Esophagus squamous epithelium (tissue), 5 donors: ENCODE measurements at regions not wholly inside any gene's neighbourhood (a gene's known extent, or its start where the extent isn't known, plus 50 kb on each side); places are given as distances from the start of the nearest gene placed in this dataset.
"Not testable (repeated sequence)": the region's sequence is repeated elsewhere in the genome, so short reads cannot be mapped to it uniquely, and the experiment has no call there.

Source experiments
- DNase-seq: peaks from one replicate; lab custom pipeline; 2025; lab: John Stamatoyannopoulos, UW
- H3K27ac ChIP-seq, 4 donors: fragments of 200-600 bp; sonication (generic); one replicate each; pipeline ENCODE4 v1.5.1; 2016 to 2019; ENCODE audit warnings: mild to moderate bottlenecking in 1 of 4
- H3K27me3 ChIP-seq, 4 donors: fragments of 200-600 bp; sonication (generic); 1 replicate in 3 of 4; 2 replicates in 1 of 4; pipeline versions ENCODE4 v1.5.1 to v1.6.0; 2017 to 2021; ENCODE audit warnings: antibody characterized with exemption in 1 of 4
- H3K36me3 ChIP-seq, 3 donors: fragments of 200-600 bp; sonication (generic); one replicate each; pipeline ENCODE4 v1.5.1; 2016 to 2019
- H3K4me1 ChIP-seq, 3 donors: fragments of 200-600 bp; sonication (generic); one replicate each; pipeline ENCODE4 v1.5.1; 2017 to 2019
- H3K4me3 ChIP-seq, 4 donors: fragments of 200-600 bp; sonication (generic); 1 replicate in 3 of 4; 2 replicates in 1 of 4; pipeline ENCODE4 v1.5.1; 2016 to 2019; ENCODE audit warnings: mild to moderate bottlenecking in 2 of 4, moderate library complexity in 1 of 4
- H3K9me3 ChIP-seq, 3 donors: fragments of 200-600 bp; sonication (generic); one replicate each; pipeline ENCODE4 v1.5.1; 2016 to 2019
- POLR2A ChIP-seq, 4 donors: fragments of 450-650 bp; IDR thresholded peaks; one replicate each; pipeline ENCODE4 v1.6.1; 2017; ENCODE audit warnings: antibody characterized with exemption in 4 of 4, mild to moderate bottlenecking in 4 of 4, moderate library complexity in 3 of 4
- WGBS, 2 donors: methylation state at CpG; one replicate each; pipeline ENCODE4 v1.1.5; 2018; 5-methylcytosine and 5-hydroxymethylcytosine counted together
- intact Hi-C: fragments of 100-400 bp; cut with DNase I; formaldehyde crosslinking; loops from one replicate; pipeline ENCODE4 v1.15.0; 2022
- TF ChIP-seq, protein P1 (sequence below), 6 experiments: fragments of 450-650 bp in 4 of 6; fragments of 200-600 bp in 2 of 6; sonication (generic) in 2 of 6; IDR thresholded peaks; one replicate each; pipeline ENCODE4 v1.5.1; 2016 to 2019; ENCODE audit warnings: antibody characterized with exemption in 6 of 6, mild to moderate bottlenecking in 4 of 6, moderate library complexity in 4 of 6
- donor health status: DM: yes; HTN: yes; CAD: no.

DNA sequence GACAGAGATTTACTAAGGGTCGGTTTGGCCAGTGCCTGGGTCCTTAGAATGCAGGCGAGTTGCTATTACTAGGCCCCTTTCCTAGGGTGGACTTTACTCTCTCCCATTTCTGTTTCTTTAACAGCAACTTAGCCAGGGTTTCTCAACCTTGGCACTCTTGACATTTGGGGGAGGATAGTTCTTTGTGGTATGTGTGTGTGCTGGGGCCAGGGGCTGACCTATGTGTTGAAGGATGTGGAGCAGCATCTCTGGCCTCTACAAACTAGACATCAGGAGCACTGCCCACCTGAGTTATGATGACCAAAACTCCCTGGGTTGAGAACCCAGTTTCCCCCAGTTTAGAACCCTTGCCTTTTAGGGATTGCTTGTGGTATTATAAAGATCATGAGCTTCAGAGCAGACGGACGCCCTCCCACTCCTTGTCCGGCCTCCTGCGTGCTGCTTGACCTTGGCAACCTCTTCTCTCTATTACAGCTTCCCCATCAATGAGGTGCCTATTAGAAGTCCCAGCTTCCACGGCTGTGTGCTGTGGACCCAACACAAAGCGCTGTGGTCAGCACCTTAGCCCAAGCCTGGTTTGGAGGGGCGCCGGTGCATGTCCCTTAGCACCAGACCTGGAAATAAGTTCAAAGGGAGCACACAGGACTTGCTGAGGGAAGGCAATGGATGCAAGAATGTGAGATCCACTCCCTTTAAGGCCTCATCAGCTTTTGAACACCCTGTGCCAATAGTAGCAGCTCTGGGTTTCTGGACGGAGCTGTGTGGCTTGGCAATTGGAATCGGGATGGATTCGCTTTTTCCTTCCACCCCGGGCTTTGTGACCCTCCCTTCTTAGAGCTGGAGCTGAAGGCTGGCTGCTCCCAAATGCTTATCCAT, 239.2 kb upstream of the MAF start:
- no peaks in the 10 kb centered on the region for H3K27me3 ChIP-seq
- H3K4me3 ChIP-seq, result no peak overlapping the region
- intact Hi-C loops, result no loop called here
- WGBS, 2 donors, result 54 to 61% methylated on average over 6 to 13 of the region's 14 CpGs
- TF ChIP-seq POLR2A (IDR thresholded peaks at IDR 0.05), result no peak
- TF ChIP-seq, protein P1, sequence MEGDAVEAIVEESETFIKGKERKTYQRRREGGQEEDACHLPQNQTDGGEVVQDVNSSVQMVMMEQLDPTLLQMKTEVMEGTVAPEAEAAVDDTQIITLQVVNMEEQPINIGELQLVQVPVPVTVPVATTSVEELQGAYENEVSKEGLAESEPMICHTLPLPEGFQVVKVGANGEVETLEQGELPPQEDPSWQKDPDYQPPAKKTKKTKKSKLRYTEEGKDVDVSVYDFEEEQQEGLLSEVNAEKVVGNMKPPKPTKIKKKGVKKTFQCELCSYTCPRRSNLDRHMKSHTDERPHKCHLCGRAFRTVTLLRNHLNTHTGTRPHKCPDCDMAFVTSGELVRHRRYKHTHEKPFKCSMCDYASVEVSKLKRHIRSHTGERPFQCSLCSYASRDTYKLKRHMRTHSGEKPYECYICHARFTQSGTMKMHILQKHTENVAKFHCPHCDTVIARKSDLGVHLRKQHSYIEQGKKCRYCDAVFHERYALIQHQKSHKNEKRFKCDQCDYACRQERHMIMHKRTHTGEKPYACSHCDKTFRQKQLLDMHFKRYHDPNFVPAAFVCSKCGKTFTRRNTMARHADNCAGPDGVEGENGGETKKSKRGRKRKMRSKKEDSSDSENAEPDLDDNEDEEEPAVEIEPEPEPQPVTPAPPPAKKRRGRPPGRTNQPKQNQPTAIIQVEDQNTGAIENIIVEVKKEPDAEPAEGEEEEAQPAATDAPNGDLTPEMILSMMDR (IDR thresholded peaks at IDR 0.05), result no peak
- peaks cover 0 to 34% (median 15%) of the 10 kb centered on the region in 3 donors for H3K4me1 ChIP-seq
- H3K27ac ChIP-seq, result peak overlapping the region in 3 of 4 donors; percentile 27 to 52 (median 48)
- no peak for DNase-seq
- H3K9me3 ChIP-seq, result no peaks in the 10 kb centered on the region
- H3K36me3 ChIP-seq, result no peaks in the 10 kb centered on the region

DNA sequence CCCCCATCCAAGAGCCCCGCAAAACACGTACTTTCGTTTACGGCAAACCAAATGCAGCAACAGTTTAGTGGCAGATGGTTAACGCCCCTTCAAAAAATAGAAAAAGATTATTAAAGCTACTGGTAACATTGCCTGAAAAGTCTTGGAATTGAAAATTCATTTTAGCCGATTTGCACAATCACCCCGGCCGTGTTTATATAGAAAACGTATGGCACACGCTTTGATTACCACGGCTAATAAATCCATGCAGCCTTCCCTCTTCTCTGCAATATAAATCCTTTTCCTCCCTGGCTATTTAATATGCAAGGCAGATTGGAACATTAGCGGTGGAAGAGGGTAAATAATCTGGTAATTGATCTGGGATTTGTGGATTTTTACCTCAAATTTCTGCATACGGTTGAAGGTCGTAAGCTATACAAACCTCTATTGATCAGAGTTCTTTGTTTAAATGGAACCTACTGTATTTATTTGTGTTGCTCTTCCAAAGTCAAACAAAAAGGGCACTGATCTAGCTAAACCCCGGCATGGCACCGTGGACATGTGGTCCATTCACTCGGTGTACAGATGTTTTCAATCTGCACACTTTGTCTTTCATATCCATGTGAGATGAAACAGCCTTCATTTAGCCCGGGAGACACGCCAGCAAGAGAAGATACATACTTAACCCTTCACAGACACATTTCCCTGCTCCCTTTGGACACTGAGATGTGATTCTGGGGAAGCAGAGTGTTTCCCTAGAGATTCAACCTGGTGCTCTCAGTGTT, 238.1 kb upstream of the MAF start:
- Histone ChIP-seq H3K4me3 (no peak overlapping the region), H3K4me1 (peaks cover 0 to 23% (median 12%) of the 10 kb centered on the region in 3 donors), H3K9me3 (no peaks in the 10 kb centered on the region), H3K36me3 (no peaks in the 10 kb centered on the region), H3K27me3 (no peaks in the 10 kb centered on the region), H3K27ac (peak overlapping the region in 1 of 4 donors; percentile 48)
- intact Hi-C loops, result no loop called here
- DNase-seq, result no peak
- 68 to 70% methylated on average over 19 of the region's 19 CpGs for WGBS, 2 donors
- TF ChIP-seq, protein P1 (IDR thresholded peaks at IDR 0.05), result no peak
- no peak for TF ChIP-seq POLR2A (IDR thresholded peaks at IDR 0.05)

DNA sequence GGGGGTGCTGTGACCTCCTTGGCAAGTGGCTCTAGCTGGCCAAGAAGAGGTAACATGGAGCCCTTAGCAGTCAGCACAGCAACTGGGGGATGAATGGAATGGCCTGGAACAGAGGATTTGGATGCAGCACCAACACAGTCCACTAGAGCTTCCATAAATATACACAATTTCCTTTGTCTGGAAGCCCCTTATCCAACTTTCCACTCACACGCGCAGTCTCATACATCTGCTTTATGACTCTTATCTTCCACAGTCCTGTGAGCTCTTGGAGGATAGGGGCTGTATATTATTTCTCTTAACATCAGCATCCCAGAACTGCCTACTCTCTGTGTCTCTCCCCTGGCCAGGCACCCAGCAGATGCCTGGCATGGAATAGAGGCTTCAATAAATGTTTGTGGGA, 235.6 kb upstream of the MAF start:
- no peak for DNase-seq
- no peaks in the 10 kb centered on the region for H3K9me3 ChIP-seq
- WGBS, 2 donors, result 95 to 97% methylated on average over 2 of the region's 2 CpGs
- intact Hi-C loops, result no loop called here
- no peak for TF ChIP-seq POLR2A (IDR thresholded peaks at IDR 0.05)
- TF ChIP-seq, protein P1 (IDR thresholded peaks at IDR 0.05), result peak in 1 of 6 experiments; percentile 19
- H3K36me3 ChIP-seq, result no peaks in the 10 kb centered on the region
- H3K27me3 ChIP-seq, result no peaks in the 10 kb centered on the region
- peak overlapping the region in 1 of 4 donors; percentile 49 for H3K27ac ChIP-seq
- H3K4me3 ChIP-seq, result no peak overlapping the region
- peaks cover 0 to 19% (median 12%) of the 10 kb centered on the region in 3 donors for H3K4me1 ChIP-seq

DNA sequence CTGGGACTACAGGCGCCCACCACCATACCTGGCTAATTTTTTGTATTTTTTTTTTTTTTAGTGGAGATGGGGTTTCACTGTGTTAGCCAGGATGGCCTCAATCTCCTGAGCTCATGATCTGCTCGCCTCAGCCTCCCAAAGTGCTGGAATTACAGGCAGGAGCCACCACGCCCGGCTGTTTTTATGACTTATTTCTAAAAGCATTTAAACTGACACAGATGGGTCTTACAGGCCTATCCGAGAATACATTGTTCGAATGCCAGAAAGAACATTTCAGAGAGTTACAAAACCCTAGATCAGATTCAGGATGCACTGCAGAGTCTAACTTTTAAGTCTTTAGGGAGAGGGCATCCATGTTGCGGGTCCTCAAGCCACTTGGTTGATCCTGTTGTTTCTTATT, 234.7 kb upstream of the MAF start:
- 67 to 84% methylated on average over 7 of the region's 7 CpGs for WGBS, 2 donors
- Histone ChIP-seq H3K27me3 (no peaks in the 10 kb centered on the region), H3K9me3 (no peaks in the 10 kb centered on the region), H3K4me3 (no peak overlapping the region), H3K27ac (no peak overlapping the region), H3K4me1 (peaks cover 0 to 17% (median 10%) of the 10 kb centered on the region in 3 donors), H3K36me3 (no peaks in the 10 kb centered on the region)
- no peak for DNase-seq
- TF ChIP-seq, protein P1 (IDR thresholded peaks at IDR 0.05), result no peak
- no peak for TF ChIP-seq POLR2A (IDR thresholded peaks at IDR 0.05)
- intact Hi-C loops, result no loop called here

DNA sequence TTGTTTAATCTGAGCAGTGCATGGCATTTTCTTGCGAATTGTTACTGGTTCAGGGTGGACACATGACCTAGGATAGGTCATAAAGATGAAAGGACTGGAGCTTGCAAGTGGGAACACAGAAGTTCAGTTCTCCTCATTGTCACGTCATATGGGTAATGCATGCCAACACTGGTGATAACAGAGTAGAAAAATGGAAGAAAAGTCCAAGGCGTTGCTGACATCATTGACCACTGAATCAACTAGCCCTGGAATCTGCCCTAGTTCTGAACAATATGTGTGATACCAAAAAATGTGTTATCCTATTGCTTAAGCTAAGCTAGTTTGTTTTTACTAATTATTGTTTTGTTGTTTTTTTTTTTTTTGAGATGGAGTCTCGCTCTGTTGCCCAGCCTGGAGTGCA, 234.2 kb upstream of the MAF start:
- intact Hi-C loops, result no loop called here
- Histone ChIP-seq H3K27ac (no peak overlapping the region), H3K36me3 (no peaks in the 10 kb centered on the region), H3K4me3 (no peak overlapping the region), H3K4me1 (peaks cover 0 to 12% (median 6%) of the 10 kb centered on the region in 3 donors), H3K27me3 (no peaks in the 10 kb centered on the region), H3K9me3 (no peaks in the 10 kb centered on the region)
- no peak for DNase-seq
- WGBS, 2 donors, result 80 to 92% methylated on average over 4 of the region's 4 CpGs
- TF ChIP-seq, protein P1 (IDR thresholded peaks at IDR 0.05), result no peak
- no peak for TF ChIP-seq POLR2A (IDR thresholded peaks at IDR 0.05)

DNA sequence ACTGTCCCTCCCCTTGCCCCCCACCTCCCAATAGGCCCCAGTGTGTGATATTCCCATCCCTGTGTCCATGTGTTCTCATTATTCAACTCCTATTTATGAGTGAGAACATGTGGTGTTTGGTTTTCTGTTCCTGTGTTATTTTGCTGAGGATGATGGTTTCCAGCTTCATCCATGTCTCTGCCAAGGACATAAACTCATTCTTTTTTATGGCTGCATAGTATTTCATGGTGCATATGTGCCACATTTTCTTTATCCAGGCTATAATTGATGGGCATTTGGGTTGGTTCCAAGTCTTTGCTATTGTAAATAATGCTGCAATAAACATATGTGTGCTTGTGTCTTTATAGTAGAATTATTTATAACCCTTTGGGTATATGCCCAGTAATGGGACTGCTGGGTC, 233.5 kb upstream of the MAF start:
- H3K4me1 ChIP-seq, H3K4me3 ChIP-seq, H3K36me3 ChIP-seq, H3K27ac ChIP-seq, DNase-seq, H3K27me3 ChIP-seq, intact Hi-C loops, H3K9me3 ChIP-seq: not testable (repeated sequence)
